SH-SY5Y (cell line): ENCODE measurements at regions not wholly inside any gene's neighbourhood (a gene's known extent, or its start where the extent isn't known, plus 50 kb on each side); places are given as distances from the start of the nearest gene placed in this dataset.

Experiments used
- GATA2 ChIP-seq: IDR thresholded peaks from 2 replicates; pipeline ENCODE4 v1.6.1; 2011; ENCODE audit warnings: mild to moderate bottlenecking, low read depth, low read length
- GATA3 ChIP-seq: IDR thresholded peaks from 2 replicates; pipeline ENCODE4 v1.6.1; 2011; ENCODE audit warnings: low read depth, mild to moderate bottlenecking, low read length, moderate library complexity

DNA sequence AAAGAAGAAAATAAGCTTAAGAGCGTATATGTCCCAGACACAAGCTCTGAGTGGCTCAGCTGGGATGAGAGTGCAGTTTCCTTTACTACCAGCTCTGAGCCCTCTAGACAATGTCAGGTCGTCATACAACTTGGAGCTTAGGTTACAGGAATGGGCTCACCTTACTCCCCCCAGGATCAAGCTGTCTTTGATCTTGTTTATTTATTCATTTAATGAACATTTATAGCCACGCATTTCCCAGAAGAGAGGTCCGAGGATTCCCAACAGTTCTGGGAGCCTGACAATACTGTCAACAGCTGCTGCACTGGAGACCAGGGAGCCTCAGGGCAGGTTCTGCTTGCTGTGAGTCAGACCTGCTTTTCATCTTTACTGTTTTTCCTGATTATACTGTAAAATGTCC is 378.9 kb downstream of the PLPP3 start:
- TF ChIP-seq GATA3: no peak
- TF ChIP-seq GATA2: no peak
